Hindlimb muscle (tissue), 1 donor: ENCODE measurements at regions not wholly inside any gene's neighbourhood (a gene's known extent, or its start where the extent isn't known, plus 50 kb on each side); places are given as distances from the start of the nearest gene placed in this dataset.

Source experiments
- DNase-seq: peaks from one replicate; pipeline ENCODE4 v3.0.0-alpha.2; 2013

DNA sequence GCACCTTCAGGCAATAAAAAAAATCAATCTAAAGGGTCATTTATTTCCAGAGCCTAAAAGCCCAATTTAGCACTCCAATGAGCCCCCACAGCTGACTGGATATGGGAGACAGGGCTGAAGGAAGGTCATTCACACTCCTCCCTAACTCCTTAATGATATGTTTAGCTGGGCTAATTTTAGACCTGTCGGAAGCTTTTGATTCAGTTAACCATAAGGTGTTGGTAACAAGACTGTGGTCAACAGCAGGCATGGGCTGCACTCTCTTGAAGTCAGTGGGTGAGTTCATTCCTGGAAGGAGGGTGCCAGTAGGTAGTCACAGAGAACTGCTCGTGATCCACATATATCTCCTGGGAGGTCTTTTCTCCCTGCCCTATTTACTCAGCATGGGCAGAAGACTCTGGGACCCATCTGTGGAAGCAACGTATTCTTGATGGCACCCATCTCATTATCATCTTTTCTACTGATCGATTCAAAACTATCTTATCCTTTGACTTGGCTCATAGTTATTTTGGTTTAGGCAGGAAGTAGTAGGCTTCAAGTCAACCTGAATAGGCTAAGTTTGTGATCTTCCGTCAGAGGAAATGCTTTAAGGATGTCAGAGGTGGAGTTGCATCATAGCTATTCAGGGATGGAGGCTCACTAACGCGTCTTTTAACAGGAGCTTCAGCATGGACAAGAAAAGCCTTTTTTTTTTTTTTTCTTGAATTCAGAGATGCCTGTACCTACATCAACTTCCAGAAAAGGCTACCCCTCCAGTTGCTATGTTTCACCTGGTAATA, 367.7 kb upstream of the SLC30A5 start:
- DNase-seq: no peak

DNA sequence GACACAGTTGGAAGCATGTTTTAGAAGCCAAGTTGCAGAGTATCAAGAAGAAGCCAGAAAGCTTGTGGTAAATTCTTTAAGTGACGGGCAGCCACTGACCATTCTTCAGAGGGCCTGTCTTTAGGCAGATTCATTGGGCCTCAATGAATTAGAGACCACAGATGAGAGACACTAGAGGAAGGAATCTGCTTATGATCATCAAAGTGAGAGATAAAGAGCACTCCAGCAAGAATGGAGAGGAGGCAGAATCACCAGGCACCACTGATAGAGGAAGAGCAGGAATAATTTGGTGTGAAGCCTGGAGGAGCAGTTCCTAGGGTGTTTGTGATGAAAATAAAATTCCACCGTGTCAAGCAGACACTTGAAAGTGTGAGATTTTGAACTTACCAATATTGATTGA, 365.9 kb upstream of the SLC30A5 start:
- DNase-seq: no peak

DNA sequence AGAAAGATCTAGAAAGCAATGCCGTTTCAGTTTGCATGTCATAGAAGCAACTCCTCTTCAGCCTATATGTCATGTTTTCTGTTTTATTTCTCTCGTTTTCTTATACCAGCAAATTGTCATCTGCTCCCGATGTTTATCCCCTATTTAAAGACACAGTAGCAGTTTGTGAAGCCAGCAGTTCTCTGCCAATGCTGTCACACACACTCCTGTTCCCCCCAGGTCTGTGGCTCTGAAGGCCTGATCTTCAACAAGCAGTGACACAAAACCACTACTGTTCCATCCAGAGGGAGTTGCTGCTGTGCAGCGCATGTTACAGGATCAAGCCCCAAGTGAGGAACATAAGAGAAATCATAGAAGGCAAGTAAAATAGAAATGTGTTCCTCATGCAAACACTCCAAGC, 364.1 kb upstream of the SLC30A5 start:
- DNase-seq: no peak

DNA sequence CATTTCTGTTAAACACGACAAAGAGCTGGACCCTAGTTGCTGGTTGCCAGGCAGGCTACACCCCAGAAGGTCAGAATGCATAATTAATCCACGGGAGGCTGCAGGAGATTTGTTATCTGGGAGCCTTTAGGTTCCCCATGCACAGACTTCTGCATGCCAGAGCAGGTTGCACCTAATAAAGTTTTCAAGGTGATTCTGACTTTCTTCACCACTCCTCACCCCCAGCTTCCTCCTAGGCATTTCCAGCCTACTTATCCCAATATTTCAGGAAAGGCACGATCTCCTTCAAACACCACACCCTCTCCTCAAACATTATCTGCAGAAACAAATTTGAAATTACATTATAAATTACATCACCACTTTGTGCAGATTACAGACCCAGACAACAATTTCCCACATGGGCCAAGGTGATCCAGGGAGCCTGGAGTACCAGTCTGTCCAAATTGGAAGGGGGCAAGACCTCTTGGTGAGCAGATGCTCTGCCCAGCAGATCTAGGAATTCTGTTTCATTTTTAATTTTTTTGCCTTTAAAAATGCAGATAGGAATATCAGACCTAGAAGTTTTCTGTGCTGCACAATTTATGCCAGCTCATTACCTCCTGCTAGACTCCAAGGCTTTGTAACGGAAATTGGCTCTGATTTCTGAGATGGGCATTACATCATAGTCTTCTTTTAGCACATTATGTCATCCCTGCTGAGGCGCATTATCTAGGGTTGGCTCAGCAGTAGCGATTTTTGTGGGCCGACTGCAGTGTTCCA, 363.4 kb upstream of the SLC30A5 start:
- peak; percentile 86 for DNase-seq

DNA sequence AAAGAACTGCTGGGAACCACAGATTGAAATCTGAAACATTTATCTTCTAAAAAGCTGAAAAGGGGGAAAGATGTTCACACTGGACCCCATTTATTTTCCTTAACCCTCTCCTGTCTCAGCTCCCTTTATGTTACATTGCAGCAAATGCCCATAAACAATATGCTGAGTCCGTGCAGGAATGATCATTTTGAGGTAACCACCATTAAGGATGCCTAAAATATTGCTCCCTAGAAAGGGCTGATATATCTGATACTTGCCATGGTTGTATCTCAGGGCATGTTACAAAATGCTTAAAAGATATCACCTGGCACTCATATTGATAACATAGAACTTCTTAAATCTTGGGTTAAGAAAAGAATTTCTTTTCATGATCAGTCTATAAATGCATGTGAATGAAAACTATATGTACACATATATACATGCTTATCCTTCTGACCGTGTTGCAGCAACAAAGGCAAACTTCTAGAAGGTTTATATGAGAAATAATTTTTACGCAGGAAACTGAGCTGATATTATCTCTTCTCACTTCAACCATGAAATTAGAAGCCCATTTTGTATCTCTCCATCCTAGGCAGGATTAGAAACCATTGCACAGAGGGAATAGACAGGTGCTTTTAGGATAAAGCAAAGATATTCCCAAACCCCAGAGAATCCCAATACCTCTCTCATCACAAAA, 362.7 kb upstream of the SLC30A5 start:
- no peak for DNase-seq

DNA sequence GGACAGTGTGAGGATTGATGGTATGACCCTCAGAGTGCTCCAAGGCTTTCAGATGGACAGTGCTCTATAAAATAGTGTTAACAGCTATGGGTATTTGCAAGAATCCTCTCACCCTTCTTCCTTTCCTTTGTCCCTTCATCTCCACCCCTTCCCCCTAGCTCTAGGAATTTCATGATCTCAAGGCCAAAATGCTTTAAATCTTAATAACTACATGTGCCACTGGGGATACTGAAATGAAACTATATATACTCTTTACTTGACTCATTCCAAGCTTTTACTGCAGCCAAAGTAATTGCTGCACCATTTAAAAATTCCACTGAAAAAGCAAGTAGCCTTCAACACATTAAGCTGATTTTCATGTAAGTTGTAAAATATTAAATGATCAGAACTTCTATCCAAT, 361.6 kb upstream of the SLC30A5 start:
- no peak for DNase-seq

DNA sequence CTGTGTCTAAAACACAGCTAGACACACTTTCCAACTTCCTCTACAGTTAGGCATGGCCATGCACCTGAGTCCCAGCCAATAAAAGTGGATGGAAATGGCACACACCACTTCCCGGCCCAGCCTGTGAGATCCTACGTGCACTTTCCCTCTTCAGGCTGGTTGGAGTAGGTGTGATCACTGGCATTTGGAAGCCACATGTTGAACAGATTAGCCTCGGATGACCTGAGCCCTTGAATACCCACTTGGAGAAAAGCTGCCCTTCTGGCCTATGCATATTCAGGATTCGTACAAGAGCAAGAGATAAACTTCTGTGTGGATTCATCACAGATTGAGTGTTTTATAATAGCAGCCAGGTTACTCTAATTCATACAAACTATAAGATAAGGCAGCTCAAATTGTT, 359.0 kb upstream of the SLC30A5 start:
- no peak for DNase-seq

DNA sequence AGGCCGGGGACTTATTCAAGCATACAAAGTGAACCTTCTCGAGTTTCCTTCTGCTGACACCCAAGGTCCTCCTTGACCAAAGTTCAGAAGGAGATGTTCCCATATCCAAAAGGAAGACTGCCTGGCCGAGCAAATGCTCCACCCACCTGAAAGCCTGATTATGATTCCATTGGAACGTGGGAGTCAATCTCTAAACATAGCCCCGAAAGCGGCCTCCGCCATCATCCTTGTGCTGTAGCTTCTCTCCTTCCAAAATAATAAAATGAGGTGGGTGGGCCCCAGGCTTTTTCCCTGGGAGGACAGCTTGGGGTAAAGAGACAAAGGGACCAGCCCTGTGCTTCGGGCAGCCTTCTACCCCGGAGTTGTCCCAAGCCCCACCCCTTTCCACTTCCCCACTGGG, 355.6 kb upstream of the SLC30A5 start:
- DNase-seq: no peak

DNA sequence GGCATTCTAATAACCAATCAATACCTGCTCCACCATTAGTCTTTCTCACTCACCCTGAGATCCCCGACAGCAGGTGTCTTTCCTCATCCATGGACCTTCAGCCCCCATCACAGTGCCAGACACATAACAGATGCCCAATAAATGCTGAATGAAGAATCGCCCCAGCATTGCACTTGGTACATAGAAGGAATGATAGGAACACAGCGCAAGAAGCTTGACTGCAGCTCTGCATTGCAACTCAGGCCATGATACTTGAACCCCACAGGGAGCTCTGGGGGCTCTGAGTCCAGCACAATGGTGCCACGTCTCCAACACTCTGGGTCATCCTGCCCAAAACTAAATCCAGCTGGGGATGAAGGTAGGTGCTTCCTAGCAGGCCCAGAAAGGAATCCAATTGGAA, 355.0 kb upstream of the SLC30A5 start:
- no peak for DNase-seq

DNA sequence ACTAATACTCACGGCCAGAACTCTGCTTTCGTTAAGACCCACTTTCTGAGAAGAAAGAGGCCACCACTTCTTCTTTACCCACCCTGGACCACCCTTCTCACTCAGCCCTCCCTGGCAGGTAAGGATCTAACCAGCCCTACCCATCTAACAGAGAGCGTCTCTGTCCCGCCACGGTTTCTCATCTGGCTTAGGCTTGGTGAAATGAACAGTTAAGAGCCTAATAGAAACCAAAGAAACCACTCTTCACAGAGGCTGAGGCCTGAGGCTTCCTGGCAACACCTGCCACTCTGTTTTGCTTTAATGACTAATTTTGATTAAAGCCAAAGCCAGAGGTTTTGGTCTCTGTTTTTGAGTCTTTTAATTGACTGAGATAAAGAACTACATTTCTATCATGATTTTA, 354.1 kb upstream of the SLC30A5 start:
- DNase-seq: no peak

DNA sequence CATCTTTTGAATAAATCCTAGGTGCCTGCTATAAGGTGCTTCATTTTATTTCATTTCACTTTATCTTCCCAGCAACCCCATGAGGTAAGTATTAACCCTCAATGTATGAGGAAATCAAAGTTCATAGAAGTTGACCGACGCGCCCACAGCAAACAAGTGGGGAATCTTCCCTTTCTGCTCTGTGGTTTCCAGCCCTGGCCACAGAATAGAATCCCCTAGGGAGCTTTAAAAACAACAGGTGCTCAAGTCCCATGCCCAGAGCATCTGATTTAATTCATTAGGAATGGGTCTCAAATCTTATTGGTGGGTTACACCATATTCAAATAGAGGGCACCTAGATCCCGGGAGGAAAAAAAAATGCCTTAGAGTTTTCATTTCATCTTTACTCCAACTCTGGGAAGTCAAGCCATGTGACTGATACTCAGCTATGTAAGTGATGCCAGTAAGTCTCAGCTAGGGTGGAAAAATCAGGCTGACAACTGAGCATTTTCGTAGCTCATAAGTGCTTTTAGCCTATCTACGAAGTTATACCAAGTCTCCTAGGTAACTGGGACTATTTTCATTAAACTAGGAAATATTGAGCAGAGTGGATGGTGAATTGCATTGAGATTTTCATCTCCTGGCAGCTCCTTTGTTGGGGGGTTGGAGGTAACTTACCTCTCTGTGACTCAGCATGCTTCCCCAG, 353.4 kb upstream of the SLC30A5 start:
- no peak for DNase-seq

DNA sequence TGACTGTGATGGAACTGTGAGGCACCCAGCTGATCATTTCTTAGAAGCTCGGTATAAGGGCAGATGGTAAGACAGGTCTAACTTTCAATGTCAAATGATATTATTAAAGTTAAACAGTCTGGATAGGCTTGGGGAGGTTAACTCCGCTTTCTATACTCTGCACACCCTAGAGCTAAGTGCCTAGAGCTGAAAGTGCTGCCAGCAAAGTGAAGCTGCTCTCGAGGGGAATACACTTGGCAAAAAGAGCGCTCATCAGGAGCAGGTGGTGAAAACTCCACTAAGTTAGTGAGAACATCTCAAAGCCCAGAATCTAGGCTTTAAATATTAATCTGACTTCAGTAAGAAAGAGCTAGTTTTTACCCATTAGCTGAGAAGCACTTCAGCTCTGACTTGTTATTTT, 349.6 kb upstream of the SLC30A5 start:
- DNase-seq: no peak

DNA sequence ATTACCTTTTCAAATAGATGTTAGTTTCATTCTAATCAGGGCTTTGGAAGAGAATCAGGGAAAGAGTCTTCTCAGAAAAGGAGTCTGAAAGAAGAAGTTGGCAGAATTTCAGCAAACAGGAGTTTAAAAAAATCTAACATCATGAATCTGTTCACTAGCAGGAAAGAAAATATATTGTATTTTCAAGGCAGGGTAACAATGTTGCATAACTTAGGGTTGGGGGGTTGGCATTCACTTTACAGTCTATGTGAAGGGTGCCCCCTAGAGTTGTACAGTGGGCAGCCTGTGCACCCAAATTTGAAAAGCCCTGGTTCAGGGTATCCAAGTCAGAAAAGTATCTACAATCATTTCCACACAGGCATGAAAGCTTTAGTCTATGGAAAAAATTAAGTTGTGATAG, 348.4 kb upstream of the SLC30A5 start:
- no peak for DNase-seq

DNA sequence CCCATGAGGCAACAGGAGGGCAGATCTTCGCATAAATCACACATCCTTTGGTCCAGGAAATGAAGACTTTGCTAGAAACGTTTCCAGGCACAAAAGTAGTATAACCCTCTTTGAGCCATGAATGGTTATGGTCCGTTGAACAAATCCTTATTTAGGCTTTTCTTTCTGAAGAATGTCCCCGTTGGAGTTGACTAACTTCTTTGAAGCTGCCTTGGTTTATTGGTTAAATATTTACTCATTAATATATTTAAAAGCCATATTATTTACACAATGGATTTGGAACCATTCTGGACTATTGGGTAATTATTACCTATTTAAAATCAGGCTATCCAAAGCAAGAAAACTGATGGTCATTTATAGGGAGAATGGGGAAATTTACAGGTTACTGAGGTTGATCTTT, 347.6 kb upstream of the SLC30A5 start:
- DNase-seq: no peak

DNA sequence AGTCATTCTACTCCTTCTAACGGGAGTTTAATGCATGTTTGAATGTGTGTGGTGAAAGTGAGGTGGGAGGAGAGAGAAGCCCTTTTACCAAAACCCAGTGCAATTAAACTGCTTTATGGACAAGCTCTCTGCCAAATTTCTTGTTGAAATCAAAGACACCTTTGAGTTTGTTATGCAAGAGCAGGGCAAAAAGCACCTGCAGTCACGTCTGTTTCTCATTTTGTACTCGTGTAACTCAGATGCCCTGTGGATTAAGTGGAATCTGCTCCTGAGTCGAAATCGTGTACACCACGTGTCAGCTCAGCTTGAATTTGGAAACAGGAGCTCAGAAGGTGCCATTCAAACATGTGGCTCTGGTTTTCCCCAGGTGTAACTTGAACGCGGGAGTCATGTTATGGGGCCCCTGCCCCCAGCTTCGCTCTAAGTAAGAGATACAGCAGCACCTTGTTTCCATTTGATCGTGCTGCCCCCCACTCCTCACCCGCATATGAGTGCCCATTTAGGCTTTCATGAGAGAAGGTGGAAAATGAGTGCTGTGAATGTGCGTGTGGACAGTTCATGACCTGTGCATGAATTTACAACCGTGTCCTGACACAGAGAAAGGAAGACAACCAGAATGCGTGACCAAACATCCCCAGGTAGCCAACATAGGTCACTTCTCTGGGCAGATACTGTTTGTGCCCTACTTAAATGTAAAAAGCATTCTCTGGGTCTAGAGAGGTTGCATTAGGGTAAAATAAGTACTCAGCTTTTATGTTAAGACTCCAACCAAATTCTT, 347.0 kb upstream of the SLC30A5 start:
- no peak for DNase-seq

DNA sequence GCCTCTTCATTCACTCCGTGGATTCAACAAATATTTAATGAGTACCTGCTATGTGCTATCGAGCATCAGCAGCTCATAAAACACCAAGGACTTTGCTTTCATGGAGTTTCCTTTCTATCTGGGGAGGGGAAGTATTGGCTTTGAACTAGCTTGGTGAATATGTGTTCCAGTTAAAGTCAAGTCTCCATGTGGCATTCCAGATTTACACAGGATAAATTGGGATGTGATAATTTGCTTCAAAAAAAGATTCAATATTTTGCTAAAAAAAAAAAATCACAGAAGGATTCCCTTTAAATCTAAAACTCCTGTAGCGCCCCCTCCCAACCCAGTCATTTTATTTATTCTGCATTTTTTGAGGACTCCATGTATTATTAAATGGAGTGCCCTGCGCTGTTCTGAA, 346.3 kb upstream of the SLC30A5 start:
- no peak for DNase-seq

DNA sequence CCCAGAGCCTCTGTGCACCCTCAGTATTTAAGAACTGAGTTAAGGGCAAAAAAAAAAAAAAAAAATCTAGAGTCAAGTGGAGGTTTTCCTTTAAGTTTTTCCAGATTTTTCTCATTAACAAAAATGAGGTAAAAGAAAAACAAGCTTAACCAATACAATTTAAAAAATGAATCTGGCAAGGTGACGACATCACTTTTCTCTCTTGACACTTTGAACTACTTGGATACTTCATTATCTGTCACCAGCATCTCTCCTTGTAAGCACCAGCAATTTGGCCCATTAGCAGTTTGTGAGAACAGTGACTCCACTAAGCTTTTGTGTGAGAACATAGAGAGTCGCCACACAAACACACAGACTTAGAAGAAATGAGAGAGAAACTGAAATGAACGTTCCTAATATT, 345.7 kb upstream of the SLC30A5 start:
- no peak for DNase-seq

DNA sequence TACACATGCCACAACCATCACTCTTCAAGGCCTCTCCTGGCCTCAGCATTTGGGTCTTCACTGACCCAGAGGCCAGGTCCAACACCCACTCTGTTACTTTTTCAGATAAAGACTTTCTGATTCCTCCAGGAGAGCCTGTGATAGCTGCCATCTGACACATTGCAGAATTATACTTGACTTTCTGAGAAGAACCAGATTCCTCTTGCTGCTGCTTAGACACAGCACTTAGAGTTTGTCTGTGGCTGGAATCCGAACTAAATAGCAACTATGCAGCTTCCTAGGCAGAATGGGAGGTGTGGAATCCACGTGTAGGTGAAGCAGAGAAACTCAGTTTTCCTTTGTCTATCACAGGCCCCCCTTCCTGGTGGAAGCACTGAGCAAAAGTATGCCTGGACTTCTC, 344.7 kb upstream of the SLC30A5 start:
- DNase-seq: no peak

DNA sequence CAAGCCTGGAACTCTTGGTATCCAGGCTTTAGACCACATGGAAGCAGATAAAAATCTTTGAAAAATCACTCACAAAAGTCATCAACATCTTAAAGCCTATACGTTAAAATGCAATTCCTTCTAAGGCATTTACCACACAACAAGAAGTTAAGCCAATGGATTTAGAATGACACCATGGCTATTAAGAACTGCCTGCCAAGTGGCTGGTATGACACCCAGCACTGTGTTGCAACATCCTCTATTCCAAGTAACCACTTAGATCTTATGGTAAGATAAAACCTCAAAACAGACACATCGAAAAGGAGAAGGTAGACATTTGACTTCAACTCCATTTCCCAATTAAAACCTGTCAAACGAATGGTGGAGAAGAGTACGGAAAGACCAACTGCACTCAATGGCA, 344.2 kb upstream of the SLC30A5 start:
- no peak for DNase-seq

DNA sequence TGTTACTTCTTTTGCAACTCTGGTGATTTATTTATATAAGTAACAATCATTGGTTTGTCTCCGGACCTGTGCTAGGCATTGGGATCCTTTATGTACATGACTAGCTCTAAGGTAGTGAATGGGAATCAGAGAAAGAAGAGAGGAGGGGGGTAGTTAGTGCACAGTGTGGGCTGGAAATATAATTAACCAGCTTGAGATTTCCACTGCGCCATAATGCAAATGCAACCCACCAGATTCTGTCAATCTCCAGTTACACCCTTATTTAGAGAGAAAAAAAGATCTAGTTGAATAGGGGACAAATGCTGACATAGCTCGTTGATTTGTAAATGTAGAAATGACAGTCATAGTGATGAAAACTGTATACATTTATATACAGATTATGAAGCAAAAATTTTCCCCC, 342.2 kb upstream of the SLC30A5 start:
- DNase-seq: no peak

DNA sequence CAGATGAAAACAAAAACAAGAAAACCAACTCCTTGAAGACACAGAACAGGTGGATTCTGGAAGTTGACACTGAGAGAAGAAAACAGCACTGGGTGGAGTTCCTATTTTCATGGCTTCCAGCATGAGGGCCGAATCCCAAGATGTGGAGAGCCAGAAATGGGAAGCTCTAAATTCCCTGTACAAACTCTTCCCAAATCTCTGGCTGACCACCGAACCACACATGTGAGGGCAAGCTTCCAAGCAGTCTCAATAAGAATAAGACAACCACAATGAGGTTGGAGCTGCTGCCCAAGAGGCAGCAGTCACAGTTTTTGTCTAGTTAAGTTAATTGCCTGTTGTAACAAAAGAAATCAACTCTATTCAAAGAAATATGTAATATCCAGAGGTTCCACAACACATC, 339.3 kb upstream of the SLC30A5 start:
- DNase-seq: no peak

DNA sequence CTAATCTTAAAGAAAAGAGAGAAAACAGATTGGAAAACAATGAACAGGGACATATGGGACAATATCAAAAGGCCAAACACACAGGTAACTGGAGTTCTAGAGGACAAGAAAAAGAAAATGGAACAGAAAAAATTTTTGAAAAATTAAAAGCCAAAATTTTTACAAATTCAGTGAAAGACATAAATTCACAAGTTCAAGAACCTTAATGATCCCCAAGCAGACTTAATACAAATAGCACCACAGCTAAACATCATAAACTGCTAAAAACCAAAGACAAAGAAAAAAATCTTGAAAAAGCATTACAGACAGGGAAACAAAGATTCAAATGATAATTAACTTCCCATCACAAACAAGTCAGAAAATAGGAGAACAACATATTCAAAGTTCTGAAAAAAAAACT, 338.5 kb upstream of the SLC30A5 start:
- no peak for DNase-seq
